GM19455 (cell line): ENCODE measurements at regions not wholly inside any gene's neighbourhood (a gene's known extent, or its start where the extent isn't known, plus 50 kb on each side); places are given as distances from the start of the nearest gene placed in this dataset.
"Not testable (repeated sequence)": the region's sequence is repeated elsewhere in the genome, so short reads cannot be mapped to it uniquely, and the experiment has no call there.

Experiments
- ATAC-seq: cut with Tn5 transposase; IDR thresholded peaks from one replicate; pipeline ENCODE4 v1.9.1; 2021; ENCODE audit not compliant: unreplicated experiment

DNA sequence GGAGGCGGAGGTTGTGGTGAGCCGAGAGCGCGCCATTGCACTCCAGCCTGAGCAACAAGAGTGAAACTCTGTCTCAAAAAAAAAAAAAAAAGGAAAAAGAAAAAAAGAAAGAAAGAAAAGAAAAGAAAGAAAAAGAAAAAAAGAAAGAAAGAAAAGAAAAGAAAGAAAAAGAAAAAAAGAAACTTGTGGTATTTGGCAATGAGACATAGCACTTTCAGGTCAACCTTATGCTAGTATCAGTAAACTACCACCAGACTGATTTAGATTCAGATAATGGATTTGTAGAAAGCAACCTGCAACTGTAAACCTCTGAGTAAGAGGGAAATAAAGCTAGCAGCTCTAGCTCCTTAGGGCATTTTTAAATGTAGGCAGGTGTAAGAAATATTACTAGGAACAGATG lies 144.0 kb upstream of the ZNF608 start:
- not testable (repeated sequence) for ATAC-seq

DNA sequence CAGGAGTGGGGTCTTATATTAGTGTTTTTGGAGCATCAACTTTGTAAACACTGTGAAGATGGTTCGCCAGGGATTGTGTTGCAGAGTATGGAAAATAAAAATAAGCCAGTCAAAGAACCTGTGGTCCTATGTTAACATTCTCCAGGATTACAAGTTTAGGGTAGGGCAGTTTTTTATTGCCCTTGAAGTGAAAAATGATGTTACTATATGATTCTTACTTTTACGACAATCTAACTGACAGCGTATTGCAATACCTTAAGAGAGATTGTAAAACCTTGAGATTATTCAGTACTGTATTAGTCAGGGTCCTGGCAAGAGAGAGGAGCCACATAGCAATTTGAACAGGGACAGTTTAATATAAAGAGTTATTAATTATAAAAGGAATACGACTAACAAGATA lies 144.7 kb upstream of the ZNF608 start:
- ATAC-seq, result no peak

GRCh38 chr5:124892185-124892848 lies 145.9 kb upstream of the ZNF608 start:
- no peak for ATAC-seq

GRCh38 chr5:124894541-124894940 lies 148.1 kb upstream of the ZNF608 start:
- no peak for ATAC-seq

DNA sequence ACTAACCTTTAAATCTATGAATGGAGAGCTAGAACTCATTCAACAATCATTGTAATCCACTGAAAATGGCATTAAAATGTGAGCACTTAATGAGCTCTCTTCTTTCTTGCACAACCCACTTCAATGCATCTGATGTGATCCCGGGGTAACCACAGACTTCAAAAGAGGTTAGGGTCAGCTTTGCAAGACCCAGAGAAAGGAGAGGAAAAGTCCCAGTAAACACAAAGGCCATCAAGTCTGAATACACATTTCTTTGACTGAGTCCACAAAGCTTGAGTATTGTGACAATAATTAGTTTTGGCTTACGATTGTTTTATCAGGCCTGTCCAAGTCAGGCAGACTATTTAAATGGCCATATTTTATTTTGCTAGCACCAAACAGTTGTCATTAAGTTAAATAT lies 148.8 kb upstream of the ZNF608 start:
- no peak for ATAC-seq

DNA sequence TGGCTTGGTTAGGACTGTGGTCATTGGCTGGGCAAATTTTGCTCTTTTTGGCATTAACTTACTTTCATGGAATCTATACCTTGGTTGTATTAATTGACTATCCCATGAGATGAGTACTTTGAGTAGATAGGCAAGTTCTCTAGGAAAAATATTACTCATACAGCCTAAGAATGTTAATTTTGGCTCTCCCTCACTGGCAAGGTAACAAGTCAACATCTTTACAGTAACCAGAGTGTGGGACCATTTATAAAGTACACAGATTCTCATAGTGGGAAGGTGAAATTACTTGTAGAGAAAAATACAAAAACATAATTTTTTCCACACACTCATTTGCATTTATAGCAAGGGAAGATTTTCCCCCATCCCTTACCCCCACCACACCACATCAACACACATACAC lies 154.6 kb upstream of the ZNF608 start:
- no peak for ATAC-seq

DNA sequence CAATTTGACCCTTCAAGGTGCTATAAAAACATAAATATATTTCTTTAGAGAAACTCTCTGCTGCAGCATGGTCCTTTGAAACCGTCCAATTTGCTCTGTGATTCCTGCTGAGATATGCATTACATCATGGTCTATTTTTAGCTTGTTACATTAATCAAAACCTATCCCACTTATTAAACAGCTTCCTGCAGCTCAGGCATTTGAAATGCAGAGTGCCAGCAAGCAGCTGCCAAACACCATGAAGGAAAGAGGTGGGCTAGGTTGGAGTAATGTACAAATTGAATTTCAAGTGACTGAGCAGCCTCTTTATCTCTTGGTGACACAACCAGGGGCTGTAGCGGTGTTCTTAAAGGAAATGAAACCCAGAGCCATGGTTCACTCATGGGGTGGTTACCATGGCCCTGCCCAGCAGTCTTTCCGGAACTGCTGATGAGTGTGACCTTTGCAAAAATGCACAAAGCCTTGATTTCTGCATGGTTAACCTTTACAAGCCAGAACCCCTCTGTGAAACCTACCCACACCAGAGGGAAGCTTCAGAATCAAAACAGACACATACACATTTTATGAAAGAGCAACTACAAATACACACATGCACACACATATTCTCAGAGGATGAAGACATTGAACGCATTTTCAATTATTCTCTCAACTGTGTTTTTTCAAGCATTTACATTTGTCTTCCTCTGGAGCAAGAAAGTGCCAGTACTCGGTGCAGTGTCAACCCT lies 155.8 kb upstream of the ZNF608 start:
- peak; percentile 100 for ATAC-seq

- ATAC-seq, result no peak
Measured at GRCh38 chr5:124905256-124906130, 159.1 kb upstream of the ZNF608 start.

DNA sequence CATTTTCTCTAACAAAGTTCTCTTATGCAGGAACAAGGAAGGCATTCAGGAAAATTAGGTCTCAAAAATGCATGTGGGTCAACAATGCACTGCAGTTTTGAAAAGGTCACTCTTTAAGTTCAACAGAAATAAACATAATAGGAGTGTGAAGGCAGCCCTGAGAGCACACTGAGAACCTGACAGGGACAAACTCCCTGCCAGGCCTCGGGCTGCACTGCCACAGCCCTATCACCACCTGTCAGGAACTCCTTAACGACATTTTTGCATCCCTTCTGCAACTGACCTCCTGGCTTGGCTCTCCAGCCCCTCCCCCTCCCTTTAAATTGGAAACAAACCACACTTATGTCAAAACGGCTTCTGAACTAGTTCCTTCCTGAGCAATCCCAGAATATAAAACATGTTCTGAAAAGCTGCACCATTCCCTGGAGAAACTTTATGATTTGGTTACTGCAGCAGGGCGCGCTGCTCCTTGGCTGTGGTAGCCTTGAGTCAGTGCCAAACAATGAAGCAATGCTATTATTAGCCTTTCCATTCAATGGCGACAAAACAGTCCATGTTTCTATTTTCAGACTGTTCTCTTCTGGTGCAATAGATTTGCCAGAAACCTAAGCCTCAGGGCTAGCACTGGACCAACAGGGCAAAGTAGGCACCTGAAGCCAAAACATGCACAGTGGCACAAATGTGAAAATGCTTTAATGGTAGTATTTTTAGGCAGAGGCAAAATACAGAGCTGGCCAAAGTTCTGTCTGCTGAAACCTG lies 160.1 kb upstream of the ZNF608 start:
- ATAC-seq, result no peak

GRCh38 chr5:124907098-124907644 lies 160.7 kb upstream of the ZNF608 start:
- no peak for ATAC-seq

- ATAC-seq, result peak; percentile 50
Measured at GRCh38 chr5:124908581-124909451, 162.4 kb upstream of the ZNF608 start.

DNA sequence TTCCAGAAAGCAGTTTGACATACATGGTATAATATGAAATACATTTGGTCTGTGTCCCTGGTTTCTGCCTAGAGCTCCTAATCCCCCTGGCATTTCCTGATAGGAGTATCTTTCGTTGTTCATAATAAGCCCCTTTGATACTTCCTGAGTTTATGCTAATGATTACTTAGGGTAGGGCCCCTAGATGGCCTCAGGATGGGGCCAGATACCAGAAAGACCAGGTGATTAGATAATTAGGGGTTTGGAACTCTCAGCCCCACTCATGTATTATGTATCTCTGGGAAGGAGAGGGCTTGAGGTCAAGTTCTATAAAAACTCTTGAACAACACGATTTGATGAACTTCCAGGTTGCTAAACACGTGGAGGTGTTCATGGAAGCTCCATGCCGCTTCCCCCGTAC lies 163.3 kb upstream of the ZNF608 start:
- no peak for ATAC-seq

GRCh38 chr5:124910354-124911016 lies 164.0 kb upstream of the ZNF608 start:
- ATAC-seq, result no peak

- no peak for ATAC-seq
Measured at GRCh38 chr5:124912638-124913328, 166.3 kb upstream of the ZNF608 start.

DNA sequence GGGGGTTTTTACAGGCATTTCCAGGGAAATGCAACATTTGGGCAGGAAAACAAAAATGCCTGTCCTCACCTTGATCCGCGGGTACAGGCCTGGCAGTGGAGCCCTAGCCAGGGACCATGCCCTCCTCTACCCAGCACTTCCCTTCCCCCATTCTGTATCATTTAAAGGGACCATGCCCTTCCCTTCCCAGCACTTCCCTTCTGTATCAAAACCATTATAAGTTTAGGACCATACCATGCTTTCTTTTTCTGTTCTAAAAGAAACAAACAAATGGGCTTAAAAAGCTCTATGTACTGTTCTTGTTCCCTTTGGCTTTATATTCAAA lies 166.9 kb upstream of the ZNF608 start:
- no peak for ATAC-seq

DNA sequence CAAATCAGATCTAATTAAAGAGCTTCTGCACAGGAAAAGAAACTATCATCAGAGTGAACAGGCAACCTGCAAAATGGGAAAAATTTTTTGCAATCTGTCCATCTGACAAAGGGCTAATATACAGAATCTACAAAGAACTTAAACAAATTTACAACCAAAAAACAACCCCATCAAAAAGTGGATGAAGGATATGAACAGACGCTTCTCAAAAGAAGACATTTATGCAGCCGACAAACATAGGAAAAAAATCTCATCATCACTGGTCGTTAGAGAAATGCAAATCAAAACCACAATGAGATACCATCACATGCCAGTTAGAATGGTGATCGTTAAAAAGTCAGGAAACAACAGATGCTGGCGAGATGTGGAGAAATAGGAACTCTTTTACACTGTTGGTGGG lies 169.9 kb upstream of the ZNF608 start:
- not testable (repeated sequence) for ATAC-seq

DNA sequence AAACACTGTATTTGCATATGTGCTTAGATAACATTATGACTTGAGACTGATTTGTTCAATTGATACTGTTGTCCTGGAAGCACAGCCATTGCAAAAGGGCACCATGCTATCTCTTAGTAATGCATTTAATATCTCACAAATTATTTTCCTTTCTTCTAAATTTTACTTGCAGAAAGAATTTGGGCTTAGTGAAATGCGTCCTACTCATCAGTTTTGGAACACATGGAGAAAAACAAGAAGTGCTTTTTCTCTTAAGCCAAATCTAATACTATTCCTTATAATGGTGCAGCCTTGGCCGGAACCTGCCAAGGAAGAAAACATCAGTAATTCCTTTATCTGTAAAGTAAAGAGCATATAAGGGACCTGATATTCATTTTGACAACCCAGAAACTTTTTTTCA lies 172.2 kb upstream of the ZNF608 start:
- ATAC-seq, result no peak

GRCh38 chr5:124919076-124919475 lies 172.6 kb upstream of the ZNF608 start:
- ATAC-seq, result no peak
